Stimulated activated CD4-positive, alpha-beta T cell treated with anti-CD3 and anti-CD28 coated beads, Interleukin-1b, Interleukin-23, amount 100 ng/mL, for 1 hour (primary cell): ENCODE measurements at regions not wholly inside any gene's neighbourhood (a gene's known extent, or its start where the extent isn't known, plus 50 kb on each side); places are given as distances from the start of the nearest gene placed in this dataset.

Experiments
- DNase-seq, 2 donors: peaks; one replicate each; pipeline ENCODE4 v3.0.0-alpha.2; 2020; ENCODE audit warnings: low read depth in 2 of 2

- no peak for DNase-seq
Measured at GRCh38 chr10:47143473-47143872, 156.5 kb upstream of the GDF10 start.

- no peak for DNase-seq
Measured at GRCh38 chr10:47144525-47144924, 155.5 kb upstream of the GDF10 start.

- DNase-seq, result no peak
Measured at GRCh38 chr10:47145290-47145934, 154.6 kb upstream of the GDF10 start.

- DNase-seq, result no peak
Measured at GRCh38 chr10:47146572-47146971, 153.4 kb upstream of the GDF10 start.

- no peak for DNase-seq
Measured at GRCh38 chr10:47147186-47147585, 152.8 kb upstream of the GDF10 start.

- DNase-seq, result no peak
Measured at GRCh38 chr10:47150581-47150980, 149.4 kb upstream of the GDF10 start.

- DNase-seq, result no peak
Measured at GRCh38 chr10:47151920-47152319, 148.1 kb upstream of the GDF10 start.

- no peak for DNase-seq
Measured at GRCh38 chr10:47152861-47153349, 147.1 kb upstream of the GDF10 start.

GRCh38 chr10:47154762-47155161, 145.2 kb upstream of the GDF10 start:
- no peak for DNase-seq

GRCh38 chr10:47156873-47157272, 143.1 kb upstream of the GDF10 start:
- no peak for DNase-seq

- no peak for DNase-seq
Measured at GRCh38 chr10:47158116-47159071, 141.6 kb upstream of the GDF10 start.

- no peak for DNase-seq
Measured at GRCh38 chr10:47159361-47160260, 140.4 kb upstream of the GDF10 start.

- no peak for DNase-seq
Measured at GRCh38 chr10:47160261-47160908, 139.6 kb upstream of the GDF10 start.

- DNase-seq, result no peak
Measured at GRCh38 chr10:47160967-47161366, 139.0 kb upstream of the GDF10 start.

- no peak for DNase-seq
Measured at GRCh38 chr10:47161465-47161864, 138.5 kb upstream of the GDF10 start.

GRCh38 chr10:47164126-47164799, 135.7 kb upstream of the GDF10 start:
- no peak for DNase-seq

GRCh38 chr10:47164800-47165128, 135.2 kb upstream of the GDF10 start:
- DNase-seq, result no peak

GRCh38 chr10:47165168-47165710, 134.8 kb upstream of the GDF10 start:
- no peak for DNase-seq

GRCh38 chr10:47165711-47166404, 134.1 kb upstream of the GDF10 start:
- peak in 1 of 2 donors; percentile 11 for DNase-seq

GRCh38 chr10:47166405-47166777, 133.6 kb upstream of the GDF10 start:
- DNase-seq, result no peak
